ENCODE measurements at regions not wholly inside any gene's neighbourhood (a gene's known extent, or its start where the extent isn't known, plus 50 kb on each side); places are given as distances from the start of the nearest gene placed in this dataset.

DNA sequence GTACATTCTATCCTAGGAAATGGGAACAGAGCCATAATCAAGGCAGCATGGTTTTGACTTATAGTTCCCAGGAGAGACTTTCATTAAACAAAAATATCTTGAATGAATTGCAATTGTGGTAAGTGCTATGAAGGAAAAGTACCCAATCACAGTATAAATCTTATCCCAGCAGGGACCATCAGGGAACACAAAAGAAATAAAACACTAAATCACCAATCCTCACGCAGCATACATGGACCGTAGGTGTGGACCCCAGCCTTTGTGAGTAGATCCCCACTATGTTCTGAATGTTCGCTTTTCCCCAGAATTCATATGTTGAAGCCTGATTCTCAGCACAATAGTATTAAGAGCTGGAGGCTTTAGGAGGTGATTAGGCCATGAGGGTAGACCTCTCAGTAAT lies 925.0 kb upstream of the RBFOX1 start (continued):
- TF ChIP-seq, protein P1, sequence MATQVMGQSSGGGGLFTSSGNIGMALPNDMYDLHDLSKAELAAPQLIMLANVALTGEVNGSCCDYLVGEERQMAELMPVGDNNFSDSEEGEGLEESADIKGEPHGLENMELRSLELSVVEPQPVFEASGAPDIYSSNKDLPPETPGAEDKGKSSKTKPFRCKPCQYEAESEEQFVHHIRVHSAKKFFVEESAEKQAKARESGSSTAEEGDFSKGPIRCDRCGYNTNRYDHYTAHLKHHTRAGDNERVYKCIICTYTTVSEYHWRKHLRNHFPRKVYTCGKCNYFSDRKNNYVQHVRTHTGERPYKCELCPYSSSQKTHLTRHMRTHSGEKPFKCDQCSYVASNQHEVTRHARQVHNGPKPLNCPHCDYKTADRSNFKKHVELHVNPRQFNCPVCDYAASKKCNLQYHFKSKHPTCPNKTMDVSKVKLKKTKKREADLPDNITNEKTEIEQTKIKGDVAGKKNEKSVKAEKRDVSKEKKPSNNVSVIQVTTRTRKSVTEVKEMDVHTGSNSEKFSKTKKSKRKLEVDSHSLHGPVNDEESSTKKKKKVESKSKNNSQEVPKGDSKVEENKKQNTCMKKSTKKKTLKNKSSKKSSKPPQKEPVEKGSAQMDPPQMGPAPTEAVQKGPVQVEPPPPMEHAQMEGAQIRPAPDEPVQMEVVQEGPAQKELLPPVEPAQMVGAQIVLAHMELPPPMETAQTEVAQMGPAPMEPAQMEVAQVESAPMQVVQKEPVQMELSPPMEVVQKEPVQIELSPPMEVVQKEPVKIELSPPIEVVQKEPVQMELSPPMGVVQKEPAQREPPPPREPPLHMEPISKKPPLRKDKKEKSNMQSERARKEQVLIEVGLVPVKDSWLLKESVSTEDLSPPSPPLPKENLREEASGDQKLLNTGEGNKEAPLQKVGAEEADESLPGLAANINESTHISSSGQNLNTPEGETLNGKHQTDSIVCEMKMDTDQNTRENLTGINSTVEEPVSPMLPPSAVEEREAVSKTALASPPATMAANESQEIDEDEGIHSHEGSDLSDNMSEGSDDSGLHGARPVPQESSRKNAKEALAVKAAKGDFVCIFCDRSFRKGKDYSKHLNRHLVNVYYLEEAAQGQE (IDR thresholded peaks at IDR 0.05; ENCODE audit: unreplicated experiment): no peak

DNA sequence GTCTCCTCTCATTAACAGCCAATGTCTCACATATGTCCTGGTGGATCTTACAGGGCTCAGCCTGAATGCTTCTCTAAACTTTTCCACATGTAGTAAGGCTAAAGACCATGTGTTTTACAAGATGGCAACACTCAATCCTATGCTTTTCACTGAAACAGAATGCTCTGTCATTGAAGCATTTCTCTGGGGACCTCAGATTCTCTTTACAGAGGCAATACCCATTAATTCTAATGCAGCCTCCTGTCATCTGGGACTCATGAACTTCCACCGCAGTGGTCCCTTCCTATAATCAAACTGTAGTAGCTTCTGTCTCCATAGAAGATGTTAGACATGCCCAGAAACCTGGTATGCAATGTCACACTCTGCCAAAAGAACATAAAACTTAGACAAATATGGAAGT lies 926.6 kb upstream of the RBFOX1 start:
- Histone ChIP-seq H3K79me2 (replicated peaks; ENCODE audit: insufficient read depth) (no peaks in the 10 kb centered on the region), H3K27ac (ENCODE audit: low read depth) (no peak overlapping the region), H3K9me2 (ENCODE audit: insufficient read depth) (no peaks in the 10 kb centered on the region), H3K4me1 (ENCODE audit: insufficient read depth) (no peaks in the 10 kb centered on the region), H3F3A (replicated peaks; ENCODE audit: low read depth) (no peaks in the 10 kb centered on the region), H3K36me3 (ENCODE audit: insufficient read depth) (no peaks in the 10 kb centered on the region), H3K4me2 (no peak overlapping the region), H2AFZ (no peak overlapping the region), H3K27me3 (ENCODE audit: insufficient read depth) (no peaks in the 10 kb centered on the region), H3K4me3 (no peak overlapping the region), H4K20me1 (replicated peaks; ENCODE audit: insufficient read depth) (no peaks in the 10 kb centered on the region)
- ATAC-seq: no peak
- Mint-ChIP-seq H3K36me3 (ENCODE audit: low read depth) (no peaks in the 10 kb centered on the region), H3K27ac (no peak overlapping the region), H3K4me1 (no peaks in the 10 kb centered on the region; the same call in 2 of the 3 replicates), H3K4me3 (no peak overlapping the region), H3K27me3 (ENCODE audit: insufficient read depth, low read depth, poor library complexity) (peaks cover 5% of the 10 kb centered on the region), H3K9me3 (no peaks in the 10 kb centered on the region)
- DNase-seq (ENCODE audit: low spot score): no peak
- TF ChIP-seq NANOG (IDR thresholded peaks at IDR 0.05; ENCODE audit: borderline replicate concordance): no peak
- TF ChIP-seq ZNF114 (CRISPR knock-in tag; IDR thresholded peaks at IDR 0.05): no peak

DNA sequence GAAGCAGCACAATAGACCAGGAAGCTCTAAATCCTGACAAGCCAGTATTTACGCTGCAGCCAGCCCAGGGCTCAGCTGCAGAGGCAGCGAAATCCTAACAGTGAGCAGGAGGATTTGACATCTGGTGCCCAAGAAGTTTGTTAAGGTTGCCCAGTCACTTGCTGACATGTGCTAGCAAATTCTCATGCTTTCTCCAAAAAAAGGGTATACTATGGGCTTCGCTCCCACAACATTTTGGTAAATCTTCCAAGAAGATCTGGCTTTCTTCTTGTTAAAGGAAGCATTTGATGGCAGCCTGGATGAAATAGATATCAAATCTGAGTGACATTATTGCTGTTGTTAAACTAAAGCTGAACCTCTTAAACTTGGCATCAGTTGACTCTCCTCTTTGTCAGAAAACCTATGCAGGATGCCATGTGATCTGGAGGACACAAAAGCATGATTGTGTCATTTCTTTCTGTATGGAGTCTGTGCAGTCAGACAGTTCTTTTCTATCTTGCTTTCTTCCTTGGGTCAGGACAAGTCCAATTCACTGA lies 949.7 kb upstream of the RBFOX1 start:
- DNase-seq (ENCODE audit: low spot score): no peak
- Histone ChIP-seq H3K4me1 (ENCODE audit: insufficient read depth) (no peaks in the 10 kb centered on the region), H3F3A (replicated peaks; ENCODE audit: low read depth) (no peaks in the 10 kb centered on the region), H3K4me2 (no peak overlapping the region), H2AFZ (no peak overlapping the region), H3K79me2 (replicated peaks; ENCODE audit: insufficient read depth) (no peaks in the 10 kb centered on the region), H3K9me2 (ENCODE audit: insufficient read depth) (no peaks in the 10 kb centered on the region), H4K20me1 (replicated peaks; ENCODE audit: insufficient read depth) (no peaks in the 10 kb centered on the region), H3K27me3 (ENCODE audit: insufficient read depth) (no peaks in the 10 kb centered on the region), H3K27ac (ENCODE audit: low read depth) (no peak overlapping the region), H3K36me3 (ENCODE audit: insufficient read depth) (no peaks in the 10 kb centered on the region), H3K4me3 (no peak overlapping the region)
- Mint-ChIP-seq H3K36me3 (ENCODE audit: low read depth) (0 out of 3 replicates have a peak, but pooled peaks cover under 1% of the 10 kb centered on the region), H3K27me3 (ENCODE audit: insufficient read depth, low read depth, poor library complexity) (no peaks in the 10 kb centered on the region), H3K27ac (no peak overlapping the region; the same call in 1 of the 2 replicates), H3K4me3 (no peak overlapping the region), H3K4me1 (no peaks in the 10 kb centered on the region; the same call in 2 of the 3 replicates), H3K9me3 (no peaks in the 10 kb centered on the region; the same call in 2 of the 3 replicates)
- no peak for ATAC-seq
- TF ChIP-seq CREB1 (CRISPR knock-in tag; IDR thresholded peaks at IDR 0.05; ENCODE audit: low read depth) (no peak), ZNF331 (CRISPR knock-in tag; IDR thresholded peaks at IDR 0.05; ENCODE audit: low read depth) (no peak), STAT1 (IDR thresholded peaks at IDR 0.05; ENCODE audit: unreplicated experiment) (no peak), POLR2AphosphoS5 (IDR thresholded peaks at IDR 0.05; ENCODE audit: low read depth) (no peak), ZNF114 (CRISPR knock-in tag; IDR thresholded peaks at IDR 0.05) (no peak), NANOG (IDR thresholded peaks at IDR 0.05; ENCODE audit: borderline replicate concordance) (no peak)
- TF ChIP-seq, protein P2, sequence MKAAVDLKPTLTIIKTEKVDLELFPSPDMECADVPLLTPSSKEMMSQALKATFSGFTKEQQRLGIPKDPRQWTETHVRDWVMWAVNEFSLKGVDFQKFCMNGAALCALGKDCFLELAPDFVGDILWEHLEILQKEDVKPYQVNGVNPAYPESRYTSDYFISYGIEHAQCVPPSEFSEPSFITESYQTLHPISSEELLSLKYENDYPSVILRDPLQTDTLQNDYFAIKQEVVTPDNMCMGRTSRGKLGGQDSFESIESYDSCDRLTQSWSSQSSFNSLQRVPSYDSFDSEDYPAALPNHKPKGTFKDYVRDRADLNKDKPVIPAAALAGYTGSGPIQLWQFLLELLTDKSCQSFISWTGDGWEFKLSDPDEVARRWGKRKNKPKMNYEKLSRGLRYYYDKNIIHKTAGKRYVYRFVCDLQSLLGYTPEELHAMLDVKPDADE (IDR thresholded peaks at IDR 0.05): no peak
- TF ChIP-seq, protein P1 (IDR thresholded peaks at IDR 0.05; ENCODE audit: unreplicated experiment): no peak
- TF ChIP-seq, protein P3, sequence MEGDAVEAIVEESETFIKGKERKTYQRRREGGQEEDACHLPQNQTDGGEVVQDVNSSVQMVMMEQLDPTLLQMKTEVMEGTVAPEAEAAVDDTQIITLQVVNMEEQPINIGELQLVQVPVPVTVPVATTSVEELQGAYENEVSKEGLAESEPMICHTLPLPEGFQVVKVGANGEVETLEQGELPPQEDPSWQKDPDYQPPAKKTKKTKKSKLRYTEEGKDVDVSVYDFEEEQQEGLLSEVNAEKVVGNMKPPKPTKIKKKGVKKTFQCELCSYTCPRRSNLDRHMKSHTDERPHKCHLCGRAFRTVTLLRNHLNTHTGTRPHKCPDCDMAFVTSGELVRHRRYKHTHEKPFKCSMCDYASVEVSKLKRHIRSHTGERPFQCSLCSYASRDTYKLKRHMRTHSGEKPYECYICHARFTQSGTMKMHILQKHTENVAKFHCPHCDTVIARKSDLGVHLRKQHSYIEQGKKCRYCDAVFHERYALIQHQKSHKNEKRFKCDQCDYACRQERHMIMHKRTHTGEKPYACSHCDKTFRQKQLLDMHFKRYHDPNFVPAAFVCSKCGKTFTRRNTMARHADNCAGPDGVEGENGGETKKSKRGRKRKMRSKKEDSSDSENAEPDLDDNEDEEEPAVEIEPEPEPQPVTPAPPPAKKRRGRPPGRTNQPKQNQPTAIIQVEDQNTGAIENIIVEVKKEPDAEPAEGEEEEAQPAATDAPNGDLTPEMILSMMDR (conservative IDR thresholded peaks at IDR 0.05; ENCODE audit: low read depth in 2 of 2): no peak
